ENCODE measurements at regions not wholly inside any gene's neighbourhood (a gene's known extent, or its start where the extent isn't known, plus 50 kb on each side); places are given as distances from the start of the nearest gene placed in this dataset.
"Not testable (repeated sequence)": the region's sequence is repeated elsewhere in the genome, so short reads cannot be mapped to it uniquely, and the experiment has no call there.

DNA sequence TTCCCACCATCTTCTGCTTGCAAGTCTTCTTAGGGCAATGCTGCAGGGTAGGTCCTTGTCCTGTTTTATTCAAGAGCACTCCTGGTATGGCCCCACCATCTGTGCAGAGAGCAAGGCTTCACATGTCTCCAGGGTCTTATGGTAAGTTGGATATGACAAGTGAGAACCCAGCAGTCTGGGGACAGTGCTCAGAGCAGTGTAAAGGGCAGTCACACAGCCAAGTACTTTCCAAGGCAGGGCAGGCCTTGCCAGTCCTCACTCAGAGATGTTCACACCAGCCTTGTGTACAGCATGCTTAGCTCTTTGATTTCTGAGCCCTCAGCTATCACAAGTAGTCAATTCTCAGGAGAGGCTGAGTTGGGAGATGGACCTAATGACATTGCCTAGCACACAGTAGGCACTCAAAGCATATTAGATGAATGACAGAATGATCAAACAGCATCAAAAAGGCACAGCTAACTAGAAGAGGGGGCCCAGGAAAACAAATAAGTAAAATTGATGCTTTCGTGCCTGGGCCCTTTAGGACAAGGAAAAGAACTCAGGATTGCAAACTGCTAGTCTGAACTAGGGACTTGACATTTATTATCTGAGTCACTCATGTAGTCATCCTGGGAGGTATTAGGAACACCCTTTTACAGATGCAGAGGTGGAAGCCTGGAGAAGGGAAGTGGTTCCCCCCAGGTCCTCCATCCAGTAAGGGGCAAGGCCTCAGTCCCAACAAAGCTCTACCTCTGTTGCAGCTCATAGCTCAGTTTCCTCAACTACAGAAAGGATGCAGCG is 86.7 kb upstream of the CTAGE1 start:
- DNase-seq: no peak

GRCh38 chr18:22505141-22505591 is 87.5 kb upstream of the CTAGE1 start:
- DNase-seq: no peak

GRCh38 chr18:22507055-22507454 is 89.3 kb upstream of the CTAGE1 start:
- no peak for DNase-seq

DNA sequence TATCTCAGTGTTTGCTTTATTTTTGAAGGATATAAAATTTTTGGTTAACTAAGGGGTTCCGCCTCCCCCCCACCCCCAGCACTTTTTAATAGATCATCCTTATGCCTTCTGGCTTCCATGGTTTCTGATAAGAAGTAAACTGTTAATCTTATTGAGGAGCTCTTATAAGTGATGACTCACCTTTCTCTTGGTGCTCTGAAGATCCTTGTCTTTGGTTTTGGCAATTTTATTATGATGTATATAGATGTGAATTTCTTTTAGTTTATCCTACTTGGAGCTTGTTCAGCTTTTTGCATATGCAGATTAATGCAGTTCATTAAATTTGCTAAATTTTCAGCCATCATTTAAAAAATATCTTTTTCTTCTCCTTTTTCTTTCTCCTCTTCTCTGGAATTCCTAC is 91.7 kb upstream of the CTAGE1 start:
- no peak for DNase-seq

- DNase-seq: no peak
Observed at GRCh38 chr18:22510697-22511096, 93.0 kb upstream of the CTAGE1 start.

- no peak for DNase-seq
Observed at GRCh38 chr18:22513721-22514481, 96.2 kb upstream of the CTAGE1 start.

DNA sequence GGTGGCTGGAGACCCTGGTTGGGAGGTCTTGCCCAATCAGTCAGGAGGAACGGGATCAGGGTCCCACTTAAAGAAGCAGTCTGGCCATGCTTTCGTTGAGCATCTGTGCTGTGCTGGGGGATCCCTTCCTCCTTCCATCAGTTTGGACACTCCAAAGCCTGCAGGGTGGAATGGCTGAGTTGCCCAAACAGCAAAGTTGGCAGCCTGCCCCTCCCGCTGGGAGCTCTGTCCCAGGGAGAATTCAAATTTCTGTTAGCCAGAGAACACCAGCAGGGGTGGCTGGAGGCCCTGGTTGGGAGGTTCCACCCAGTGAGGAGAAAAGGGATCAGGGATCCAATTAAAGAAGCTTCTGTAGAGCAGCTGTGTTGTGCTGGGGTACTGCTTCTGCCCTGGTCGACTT is 96.9 kb upstream of the CTAGE1 start:
- no peak for DNase-seq

- DNase-seq: no peak
Observed at GRCh38 chr18:22515250-22515649, 97.5 kb upstream of the CTAGE1 start.

- no peak for DNase-seq
Observed at GRCh38 chr18:22517356-22517755, 99.6 kb upstream of the CTAGE1 start.

- DNase-seq: no peak
Observed at GRCh38 chr18:22521026-22521707, 103.5 kb upstream of the CTAGE1 start.

GRCh38 chr18:22523481-22523880 is 105.8 kb upstream of the CTAGE1 start:
- DNase-seq: no peak

- DNase-seq: no peak
Observed at GRCh38 chr18:22524783-22525182, 107.1 kb upstream of the CTAGE1 start.

GRCh38 chr18:22525313-22525712 is 107.6 kb upstream of the CTAGE1 start:
- no peak for DNase-seq

GRCh38 chr18:22525883-22526282 is 108.2 kb upstream of the CTAGE1 start:
- no peak for DNase-seq

GRCh38 chr18:22528291-22528690 is 110.6 kb upstream of the CTAGE1 start:
- DNase-seq: no peak

GRCh38 chr18:22534706-22535105 is 117.0 kb upstream of the CTAGE1 start:
- DNase-seq: not testable (repeated sequence)

GRCh38 chr18:22536558-22536957 is 118.8 kb upstream of the CTAGE1 start:
- no peak for DNase-seq

DNA sequence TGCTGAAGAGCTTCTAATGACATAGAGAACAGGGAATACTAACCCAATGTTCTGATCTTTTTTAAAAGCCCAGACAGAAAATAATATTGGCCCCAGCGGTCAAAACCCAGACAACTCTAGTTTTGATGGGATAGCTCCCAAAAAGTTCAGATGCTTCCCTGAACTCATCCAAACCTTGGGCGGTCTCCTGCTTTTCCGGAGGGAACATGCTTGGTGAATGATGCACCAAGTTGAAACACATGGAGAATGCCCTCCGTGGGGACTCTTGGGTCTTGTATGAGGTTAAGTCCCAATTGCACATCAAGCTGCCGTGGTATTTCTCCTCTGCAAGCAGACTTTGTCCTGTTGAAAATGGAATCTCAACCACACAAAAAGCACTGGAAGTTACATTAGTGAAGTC is 120.7 kb upstream of the CTAGE1 start:
- no peak for DNase-seq

DNA sequence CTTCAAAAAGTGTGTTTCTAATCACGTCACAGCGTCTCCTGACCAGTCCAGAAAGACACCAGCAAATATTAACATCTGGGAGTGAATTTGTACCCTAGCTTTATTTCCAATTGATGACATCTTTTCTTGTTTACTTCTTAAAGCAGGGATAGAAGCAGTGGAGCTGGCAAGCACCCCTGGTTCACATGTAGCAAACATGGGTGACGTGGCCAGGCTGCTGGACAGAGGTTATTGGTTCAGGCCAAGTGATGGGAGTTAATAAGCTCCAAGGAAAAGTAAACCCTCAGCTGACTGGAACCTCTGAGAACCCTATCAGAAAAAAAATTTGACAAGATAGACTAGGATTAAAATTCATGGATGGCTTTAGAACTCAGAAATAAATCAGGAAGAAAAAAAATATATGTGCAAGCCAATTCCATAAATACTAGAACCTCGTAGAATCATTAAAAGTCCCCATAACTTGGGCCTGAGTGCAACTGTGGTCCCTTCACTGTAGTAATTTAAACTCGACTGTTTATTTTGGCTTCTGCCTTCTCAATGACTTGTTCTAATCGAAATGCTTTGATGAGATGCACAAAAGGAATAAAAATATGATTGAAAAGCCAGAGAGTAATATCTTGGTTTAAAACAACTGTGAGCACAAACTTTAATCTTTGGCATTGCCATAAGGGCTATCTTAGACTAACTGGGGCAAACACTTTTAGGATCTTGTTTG is 121.5 kb upstream of the CTAGE1 start:
- DNase-seq: no peak

GRCh38 chr18:22541232-22541631 is 123.5 kb upstream of the CTAGE1 start:
- no peak for DNase-seq

GRCh38 chr18:22542406-22542835 is 124.7 kb upstream of the CTAGE1 start:
- no peak for DNase-seq

DNA sequence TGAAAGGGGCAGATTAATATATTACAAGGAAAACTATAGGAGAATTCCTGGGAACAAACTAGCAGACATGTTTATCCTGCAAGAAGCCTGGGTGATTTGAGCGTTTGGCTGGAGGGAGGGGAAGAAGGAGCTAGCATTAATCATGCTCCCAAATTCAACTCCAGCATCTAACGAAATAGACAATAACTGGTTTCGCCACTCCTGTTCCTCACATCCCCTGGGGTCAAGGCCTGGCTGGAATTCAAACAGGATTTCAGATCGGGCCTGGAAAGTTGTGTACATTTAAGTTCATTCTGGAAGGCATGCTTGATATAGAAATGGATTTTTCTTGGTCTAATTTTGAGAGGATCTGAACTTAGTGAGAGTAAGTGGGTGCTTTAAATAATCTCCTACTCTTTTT is 126.1 kb upstream of the CTAGE1 start:
- DNase-seq: no peak

DNA sequence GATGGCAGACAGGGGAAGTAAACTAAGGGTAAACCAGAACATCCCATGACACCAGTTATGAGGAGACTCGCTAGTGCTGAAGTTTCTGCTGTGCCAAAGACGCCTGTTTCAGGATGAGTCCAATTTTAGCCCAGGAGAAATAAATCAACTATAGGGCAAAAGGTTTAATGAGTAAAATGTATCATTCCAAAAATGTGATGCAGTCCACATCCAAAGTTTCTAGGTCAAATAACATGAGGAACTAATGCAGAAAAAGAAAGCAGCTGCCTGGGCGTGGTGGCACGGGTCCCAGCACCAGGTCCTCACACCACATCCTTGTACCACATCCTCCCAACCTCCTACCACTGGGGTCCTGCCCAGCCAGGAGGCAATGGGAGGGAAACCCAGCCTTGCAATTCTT is 126.9 kb upstream of the CTAGE1 start:
- no peak for DNase-seq
